GM10266 (cell line): ENCODE measurements at regions not wholly inside any gene's neighbourhood (a gene's known extent, or its start where the extent isn't known, plus 50 kb on each side); places are given as distances from the start of the nearest gene placed in this dataset.

Experiments
- DNase-seq: peaks from one replicate; pipeline ENCODE4 v3.0.0; 2012; ENCODE audit errors: extremely low spot score
- CTCF ChIP-seq: IDR thresholded peaks from 2 replicates; pipeline ENCODE4 v1.5.1; 2012; ENCODE audit warnings: mild to moderate bottlenecking, low read depth; ENCODE audit not compliant: control insufficient read depth, insufficient read depth; ENCODE audit errors: missing control alignments

- TF ChIP-seq CTCF: no peak
- DNase-seq: no peak
These were observed 116.3 kb upstream of the PRICKLE1 start for GRCh38 chr12:42705863-42706262.

- TF ChIP-seq CTCF: no peak
- no peak for DNase-seq
These were observed 115.4 kb upstream of the PRICKLE1 start for GRCh38 chr12:42704810-42705401.

- no peak for TF ChIP-seq CTCF
These were observed 114.8 kb upstream of the PRICKLE1 start for GRCh38 chr12:42704340-42704739.

GRCh38 chr12:42701084-42701483 is 111.5 kb upstream of the PRICKLE1 start:
- TF ChIP-seq CTCF: no peak
- no peak for DNase-seq

More at GRCh38 chr12:42704340-42704739, 114.8 kb upstream of the PRICKLE1 start:
- no peak for DNase-seq

GRCh38 chr12:42698213-42698612 is 108.7 kb upstream of the PRICKLE1 start:
- DNase-seq: no peak
- TF ChIP-seq CTCF: no peak

- TF ChIP-seq CTCF: no peak
- DNase-seq: no peak
These were observed 107.0 kb upstream of the PRICKLE1 start for GRCh38 chr12:42696406-42697149.

GRCh38 chr12:42695490-42695995 is 106.0 kb upstream of the PRICKLE1 start:
- TF ChIP-seq CTCF: no peak
- no peak for DNase-seq
